Suppressor macrophage (primary cell): ENCODE measurements at regions not wholly inside any gene's neighbourhood (a gene's known extent, or its start where the extent isn't known, plus 50 kb on each side); places are given as distances from the start of the nearest gene placed in this dataset.

Source experiments
- DNase-seq, 4 experiments: peaks; one replicate each; pipeline ENCODE4 v3.0.0-alpha.2; 2020 to 2022

- peak; percentile 22 to 51 (median 44) for DNase-seq
Measured at GRCh38 chr9:110064803-110065202, 143.2 kb downstream of the C9orf152 start.

- DNase-seq: peak; percentile 52 to 89 (median 76)
Measured at GRCh38 chr9:110065532-110065931, 142.4 kb downstream of the C9orf152 start.

GRCh38 chr9:110066929-110067716 lies 140.8 kb downstream of the C9orf152 start:
- peak; percentile 24 to 64 (median 41) for DNase-seq

GRCh38 chr9:110068212-110068611 lies 139.7 kb downstream of the C9orf152 start:
- no peak for DNase-seq

GRCh38 chr9:110069326-110070248 lies 138.4 kb downstream of the C9orf152 start:
- DNase-seq: peak; percentile 87 to 97 (median 89)

GRCh38 chr9:110072597-110073355 lies 135.2 kb downstream of the C9orf152 start:
- DNase-seq: no peak

- no peak for DNase-seq
Measured at GRCh38 chr9:110073356-110073905, 134.5 kb downstream of the C9orf152 start.

- DNase-seq: no peak
Measured at GRCh38 chr9:110076894-110077725, 130.8 kb downstream of the C9orf152 start.

GRCh38 chr9:110077925-110078324 lies 130.0 kb downstream of the C9orf152 start:
- DNase-seq: no peak

GRCh38 chr9:110078604-110079003 lies 129.4 kb downstream of the C9orf152 start:
- DNase-seq: no peak

GRCh38 chr9:110081395-110081794 lies 126.6 kb downstream of the C9orf152 start:
- no peak for DNase-seq

- no peak for DNase-seq
Measured at GRCh38 chr9:110083866-110084265, 124.1 kb downstream of the C9orf152 start.

- DNase-seq: no peak
Measured at GRCh38 chr9:110086537-110086936, 121.4 kb downstream of the C9orf152 start.

- DNase-seq: no peak
Measured at GRCh38 chr9:110087605-110088004, 120.4 kb downstream of the C9orf152 start.

- DNase-seq: no peak
Measured at GRCh38 chr9:110088099-110088498, 119.9 kb downstream of the C9orf152 start.

GRCh38 chr9:110089681-110090370 lies 118.1 kb downstream of the C9orf152 start:
- no peak for DNase-seq

- DNase-seq: no peak
Measured at GRCh38 chr9:110092792-110093191, 115.2 kb downstream of the C9orf152 start.

GRCh38 chr9:110093417-110093816 lies 114.5 kb downstream of the C9orf152 start:
- DNase-seq: no peak

GRCh38 chr9:110093871-110094270 lies 114.1 kb downstream of the C9orf152 start:
- DNase-seq: no peak

GRCh38 chr9:110095161-110095595 lies 112.8 kb downstream of the C9orf152 start:
- DNase-seq: no peak

GRCh38 chr9:110095776-110096175 lies 112.2 kb downstream of the C9orf152 start:
- peak; percentile 28 to 55 (median 44) for DNase-seq
